ENCODE measurements at regions not wholly inside any gene's neighbourhood (a gene's known extent, or its start where the extent isn't known, plus 50 kb on each side); places are given as distances from the start of the nearest gene placed in this dataset.

DNA sequence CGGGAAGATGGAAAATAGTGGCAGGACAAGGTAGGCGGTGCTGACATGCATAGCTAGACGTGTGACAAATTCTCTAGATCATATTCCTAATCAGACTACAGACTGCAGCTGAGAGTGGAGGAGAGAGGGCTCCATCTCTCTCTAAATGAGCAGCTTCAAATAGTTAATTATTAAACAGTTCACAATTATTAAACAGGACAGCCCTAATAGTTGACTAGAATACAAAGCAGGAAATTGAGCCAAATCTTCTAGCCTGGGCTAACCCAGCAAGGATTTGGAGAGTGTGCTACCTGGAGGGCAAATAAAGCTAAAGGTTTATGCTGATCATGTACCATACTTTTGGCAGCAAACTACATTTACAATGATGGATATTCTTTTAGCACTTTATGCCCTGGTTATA lies 54.4 kb upstream of the CWC22 start:
- TF ChIP-seq, protein P1, sequence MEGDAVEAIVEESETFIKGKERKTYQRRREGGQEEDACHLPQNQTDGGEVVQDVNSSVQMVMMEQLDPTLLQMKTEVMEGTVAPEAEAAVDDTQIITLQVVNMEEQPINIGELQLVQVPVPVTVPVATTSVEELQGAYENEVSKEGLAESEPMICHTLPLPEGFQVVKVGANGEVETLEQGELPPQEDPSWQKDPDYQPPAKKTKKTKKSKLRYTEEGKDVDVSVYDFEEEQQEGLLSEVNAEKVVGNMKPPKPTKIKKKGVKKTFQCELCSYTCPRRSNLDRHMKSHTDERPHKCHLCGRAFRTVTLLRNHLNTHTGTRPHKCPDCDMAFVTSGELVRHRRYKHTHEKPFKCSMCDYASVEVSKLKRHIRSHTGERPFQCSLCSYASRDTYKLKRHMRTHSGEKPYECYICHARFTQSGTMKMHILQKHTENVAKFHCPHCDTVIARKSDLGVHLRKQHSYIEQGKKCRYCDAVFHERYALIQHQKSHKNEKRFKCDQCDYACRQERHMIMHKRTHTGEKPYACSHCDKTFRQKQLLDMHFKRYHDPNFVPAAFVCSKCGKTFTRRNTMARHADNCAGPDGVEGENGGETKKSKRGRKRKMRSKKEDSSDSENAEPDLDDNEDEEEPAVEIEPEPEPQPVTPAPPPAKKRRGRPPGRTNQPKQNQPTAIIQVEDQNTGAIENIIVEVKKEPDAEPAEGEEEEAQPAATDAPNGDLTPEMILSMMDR (IDR thresholded peaks at IDR 0.05): no peak
- TF ChIP-seq POLR2A (IDR thresholded peaks at IDR 0.05): no peak

All from lower leg skin (tissue), 3 donors.